Hematopoietic multipotent progenitor cell treated with erythropoietin and hydrocortisone succinate and interleukin-3 and kit ligand, for 17 days (in vitro differentiated cells): ENCODE measurements at regions not wholly inside any gene's neighbourhood (a gene's known extent, or its start where the extent isn't known, plus 50 kb on each side); places are given as distances from the start of the nearest gene placed in this dataset.
"Not testable (repeated sequence)": the region's sequence is repeated elsewhere in the genome, so short reads cannot be mapped to it uniquely, and the experiment has no call there.

Experiments
- DNase-seq: peaks from one replicate; pipeline ENCODE4 v3.0.0-alpha.2; 2015; ENCODE audit warnings: low spot score

DNA sequence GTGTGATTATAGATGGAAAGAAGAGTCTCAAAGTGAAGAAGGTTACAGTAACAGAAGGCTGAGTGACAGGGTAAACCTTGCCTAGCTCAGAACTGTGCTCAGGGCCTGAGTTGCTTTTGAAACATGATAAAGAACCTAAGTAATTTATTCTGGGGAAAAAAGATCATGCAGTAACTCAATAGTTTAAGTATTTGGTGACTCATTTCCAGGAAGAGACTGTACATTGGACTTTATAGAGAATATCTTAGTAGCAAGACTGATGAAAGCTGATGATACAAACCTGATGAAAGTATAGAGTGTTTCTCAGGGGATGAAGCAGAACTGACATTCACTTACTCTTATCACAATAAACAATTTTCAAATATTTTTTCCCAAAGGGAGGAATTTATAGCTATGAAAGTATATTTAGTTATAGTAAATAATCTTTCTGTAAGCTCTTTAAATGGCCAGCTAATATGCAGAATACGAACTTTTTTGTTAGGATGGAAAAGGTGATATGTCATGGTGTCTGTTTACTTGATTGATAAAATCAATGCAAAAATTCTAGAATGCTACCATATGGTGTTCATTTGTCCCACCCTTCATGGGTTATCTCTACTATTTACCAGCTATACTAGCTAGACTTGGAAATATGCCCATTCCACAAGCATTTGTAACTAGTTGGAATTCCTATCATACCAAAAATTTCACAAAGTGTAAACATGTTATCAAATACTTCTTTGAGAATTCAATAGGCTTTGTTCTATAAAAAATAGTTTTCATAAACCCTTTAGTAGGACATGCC lies 1265.5 kb upstream of the ACVR2A start:
- no peak for DNase-seq

GRCh38 chr2:146576339-146577111 lies 1268.3 kb upstream of the ACVR2A start:
- DNase-seq = no peak

DNA sequence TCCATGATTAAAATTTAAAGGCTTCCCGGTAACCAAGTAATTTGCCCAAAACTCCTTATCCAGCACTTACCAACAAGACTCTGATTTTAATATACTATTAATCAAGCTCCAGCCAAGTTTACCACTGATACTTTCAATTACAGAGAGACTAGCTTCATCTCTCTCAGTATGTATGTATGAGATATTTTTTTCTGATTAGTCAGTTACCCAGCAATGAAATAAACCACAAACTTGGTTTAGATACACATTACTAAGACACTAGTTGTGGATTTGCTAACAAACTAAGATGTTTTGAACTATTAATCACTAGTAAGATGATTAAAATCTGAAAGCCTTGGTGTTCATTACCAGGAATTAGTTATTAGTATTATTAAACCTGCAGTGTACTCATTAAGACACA lies 1272.2 kb upstream of the ACVR2A start:
- DNase-seq = no peak

DNA sequence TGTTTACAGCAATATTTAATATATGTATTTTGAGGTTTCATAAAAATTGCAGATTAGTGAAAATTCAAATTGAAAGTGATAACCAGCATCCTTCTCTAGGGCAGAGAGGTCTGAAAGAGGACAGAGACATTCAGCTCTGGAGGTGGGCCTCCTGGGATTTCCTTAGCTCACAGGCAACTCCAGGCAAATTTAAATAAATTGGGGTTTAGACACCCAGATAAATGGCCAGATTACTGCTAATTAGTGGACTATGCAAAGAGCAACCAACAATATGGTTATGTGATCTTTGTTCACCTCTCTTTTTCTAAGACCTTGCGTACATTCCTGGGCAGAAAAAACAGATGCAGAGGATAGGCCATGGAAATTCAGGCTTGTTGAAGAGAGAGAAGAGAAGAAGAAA lies 1282.8 kb upstream of the ACVR2A start:
- DNase-seq = no peak

DNA sequence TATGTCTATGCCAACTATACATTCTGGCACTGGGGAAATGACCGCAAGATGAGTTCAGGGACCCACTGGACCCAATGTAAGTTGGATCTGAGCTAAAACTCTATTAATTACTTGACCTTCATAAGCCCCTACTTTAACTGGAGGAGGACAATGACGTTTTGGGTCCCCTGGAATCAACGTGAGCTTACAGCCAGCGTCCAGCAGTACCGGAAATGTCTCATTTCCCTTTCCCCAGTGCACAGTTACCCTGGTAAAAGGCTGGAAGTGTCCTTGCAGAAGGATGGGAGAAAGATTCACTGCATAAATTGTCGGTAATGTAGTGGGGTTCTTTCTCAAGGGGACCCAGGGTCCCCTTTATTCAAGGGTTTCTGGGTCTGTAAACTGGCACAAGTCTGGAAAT lies 1297.6 kb upstream of the ACVR2A start:
- no peak for DNase-seq

GRCh38 chr2:146544701-146545100 lies 1300.1 kb upstream of the ACVR2A start:
- no peak for DNase-seq

- DNase-seq = no peak
Observed at GRCh38 chr2:146541896-146542295, 1302.9 kb upstream of the ACVR2A start.

DNA sequence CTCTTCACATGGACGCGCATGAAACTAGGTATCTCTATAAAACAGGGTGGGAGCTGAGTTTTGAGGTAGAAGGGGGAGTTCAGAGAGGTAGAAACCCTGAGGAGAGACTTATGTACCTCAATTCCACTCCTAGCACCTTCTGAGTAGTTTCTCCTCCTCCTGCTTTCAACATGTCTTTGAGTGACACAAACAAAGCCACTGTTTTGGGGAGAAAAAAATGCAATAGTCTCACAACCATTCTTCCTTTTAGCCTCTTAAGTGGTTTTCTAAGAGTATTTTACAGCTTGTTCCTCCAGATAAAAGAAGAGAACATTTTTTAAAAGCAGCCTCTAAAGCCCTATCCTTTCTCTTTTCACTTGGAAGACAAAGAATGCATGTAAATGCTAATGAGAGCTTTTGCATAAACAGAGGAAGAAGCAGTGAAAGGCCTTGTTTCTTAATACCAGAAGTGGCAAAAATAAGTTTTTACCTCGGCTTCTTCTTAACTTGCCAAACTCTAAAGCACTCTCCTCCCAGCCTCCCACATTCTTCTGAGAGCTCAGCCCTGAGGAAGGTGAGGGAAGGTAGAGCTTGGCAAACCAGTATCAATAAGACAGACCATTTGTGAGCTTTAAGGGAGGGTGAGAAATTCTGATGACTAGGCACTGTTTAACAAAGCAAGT lies 1304.4 kb upstream of the ACVR2A start:
- DNase-seq = no peak

DNA sequence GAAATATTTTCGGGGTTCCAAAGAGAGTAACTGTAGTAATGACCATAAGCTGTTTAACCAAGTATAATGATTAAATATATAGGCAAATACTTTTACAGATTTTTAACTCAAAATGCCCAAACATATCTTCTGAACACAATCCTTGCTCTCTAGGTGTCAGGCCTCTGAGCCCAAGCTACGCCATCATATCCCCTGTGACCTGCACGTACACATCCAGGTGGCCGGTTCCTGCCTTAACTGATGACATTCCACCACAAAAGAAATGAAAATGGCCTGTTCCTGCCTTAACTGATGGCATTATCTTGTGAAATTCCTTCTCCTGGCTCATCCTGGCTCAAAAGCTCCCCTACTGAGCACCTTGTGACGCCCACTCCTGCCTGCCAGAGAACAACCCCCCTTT lies 1305.1 kb upstream of the ACVR2A start:
- DNase-seq = not testable (repeated sequence)

DNA sequence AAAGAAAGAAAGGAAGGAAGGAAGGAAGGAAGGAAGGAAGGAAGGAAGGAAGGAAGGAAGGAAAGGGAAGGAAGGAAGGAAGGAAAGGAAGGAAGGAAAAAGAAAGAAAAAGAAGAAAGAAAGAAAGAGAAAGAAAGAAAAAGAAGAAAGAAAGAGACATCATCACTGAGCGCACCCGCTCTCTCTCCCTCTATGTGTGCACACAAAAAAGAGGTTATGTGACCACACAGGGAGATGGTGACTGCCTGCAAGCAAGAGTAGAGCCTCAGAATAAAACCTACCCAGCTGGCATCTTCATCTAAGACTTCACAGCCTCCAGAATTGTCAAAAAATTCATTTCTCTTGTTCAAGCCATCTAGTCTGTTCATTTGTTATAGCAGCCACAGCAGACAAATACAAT lies 1307.4 kb upstream of the ACVR2A start:
- DNase-seq = no peak

DNA sequence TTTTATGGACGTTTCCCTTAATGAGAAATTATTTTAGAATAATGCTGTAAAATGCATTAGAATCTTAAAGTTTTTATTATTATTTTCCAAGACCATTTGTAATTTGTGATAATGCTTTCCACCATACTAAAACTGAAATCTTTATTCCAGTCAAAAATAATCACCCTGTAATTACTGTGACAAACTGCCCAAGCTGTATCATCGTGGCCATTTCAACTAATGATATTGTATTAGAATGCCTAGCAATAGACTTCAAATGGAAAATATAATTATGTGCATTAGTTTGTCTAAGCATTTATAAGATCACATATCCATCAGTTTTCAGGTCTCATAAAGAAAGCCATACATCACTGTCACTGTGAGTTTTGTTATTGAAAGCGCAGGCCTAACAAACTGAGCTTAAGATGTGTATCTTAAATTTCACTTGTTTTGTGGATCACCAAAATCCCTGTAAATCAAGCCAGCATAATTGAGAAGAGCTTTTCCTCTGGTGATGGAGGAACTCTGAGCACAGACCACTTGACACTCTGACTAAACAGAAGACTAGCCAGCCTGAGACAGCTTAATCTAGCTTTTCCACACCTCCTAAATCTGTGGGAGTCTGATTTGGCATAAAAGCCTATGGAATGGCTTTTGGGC lies 1312.2 kb upstream of the ACVR2A start:
- DNase-seq = no peak

GRCh38 chr2:146532009-146532408 lies 1312.8 kb upstream of the ACVR2A start:
- no peak for DNase-seq

- no peak for DNase-seq
Observed at GRCh38 chr2:146530886-146531285, 1313.9 kb upstream of the ACVR2A start.

GRCh38 chr2:146527166-146527565 lies 1317.7 kb upstream of the ACVR2A start:
- DNase-seq = no peak

DNA sequence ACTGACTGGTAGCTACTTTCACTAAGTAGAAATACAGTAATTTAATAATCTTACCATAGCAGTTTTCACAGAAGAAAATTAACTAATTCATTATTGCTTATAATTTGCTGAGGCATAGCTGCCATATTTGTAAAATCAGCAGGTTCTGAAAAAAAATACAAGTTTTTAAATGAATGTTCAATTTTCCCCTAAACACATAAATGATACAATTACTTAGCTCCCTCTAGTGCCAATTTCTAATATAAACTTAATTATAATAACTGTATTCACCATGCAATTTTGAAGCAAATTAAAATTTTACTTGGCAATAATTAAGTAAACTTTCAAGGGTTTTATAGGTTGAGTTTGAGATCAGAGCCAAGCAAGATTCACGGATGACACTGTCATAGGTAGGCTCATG lies 1321.6 kb upstream of the ACVR2A start:
- DNase-seq = no peak

DNA sequence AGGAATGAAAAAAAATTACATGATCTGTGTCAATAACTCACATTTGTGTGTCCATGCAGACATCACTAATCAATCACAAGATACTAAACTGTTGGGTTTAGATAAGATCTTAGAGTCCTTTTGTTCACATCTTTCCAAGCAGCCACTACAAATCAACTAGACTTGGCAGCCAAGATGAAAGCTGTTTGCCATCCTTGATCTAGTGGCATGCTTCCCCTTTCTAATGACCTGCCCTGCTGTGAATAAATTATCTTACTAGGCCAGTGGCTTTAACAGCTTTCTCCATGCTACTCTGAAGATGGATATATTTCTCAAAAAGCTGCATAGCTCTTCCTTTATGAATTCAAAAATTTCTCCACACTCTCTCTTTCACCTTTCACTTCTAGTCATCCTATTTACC lies 1338.0 kb upstream of the ACVR2A start:
- no peak for DNase-seq

DNA sequence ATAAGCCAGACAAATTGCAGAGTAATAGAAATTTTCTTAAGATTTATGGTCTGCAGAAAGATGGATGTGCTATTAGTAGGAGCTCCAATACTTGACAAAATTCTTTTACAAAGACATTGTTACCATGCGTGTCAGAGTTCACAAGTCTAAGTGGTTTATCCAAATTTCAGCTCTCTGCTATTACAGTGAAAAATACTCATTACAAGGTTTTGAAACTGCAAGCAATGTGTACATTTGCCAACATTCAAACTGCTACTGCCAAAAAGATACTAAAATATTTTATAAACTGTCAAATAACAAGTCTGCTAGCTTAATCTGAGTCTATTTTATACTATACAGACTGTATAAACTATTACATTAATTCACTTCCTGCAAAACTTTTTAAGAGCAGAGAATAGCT lies 1341.5 kb upstream of the ACVR2A start:
- no peak for DNase-seq

- DNase-seq = no peak
Observed at GRCh38 chr2:146496248-146496647, 1348.6 kb upstream of the ACVR2A start.

GRCh38 chr2:146489386-146489785 lies 1355.4 kb upstream of the ACVR2A start:
- no peak for DNase-seq

DNA sequence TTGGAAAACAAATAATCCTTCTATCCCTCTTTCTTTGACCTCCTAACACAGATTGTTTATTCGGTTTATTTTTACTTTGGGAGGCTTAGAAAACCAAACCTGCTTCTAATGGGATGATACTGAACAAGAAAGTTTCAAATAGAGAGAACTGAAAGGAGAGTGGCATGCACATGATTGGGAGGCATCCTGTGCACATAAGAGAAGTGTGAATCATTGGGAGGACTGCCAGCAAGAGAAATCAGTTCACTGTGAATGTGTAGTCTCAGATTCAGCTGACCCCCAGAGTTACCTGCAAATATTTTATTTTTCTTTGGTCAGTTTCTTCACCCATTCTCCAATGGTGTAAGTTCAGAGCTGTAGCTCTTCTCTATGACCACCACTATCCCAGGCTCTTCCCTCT lies 1363.2 kb upstream of the ACVR2A start:
- DNase-seq = no peak

DNA sequence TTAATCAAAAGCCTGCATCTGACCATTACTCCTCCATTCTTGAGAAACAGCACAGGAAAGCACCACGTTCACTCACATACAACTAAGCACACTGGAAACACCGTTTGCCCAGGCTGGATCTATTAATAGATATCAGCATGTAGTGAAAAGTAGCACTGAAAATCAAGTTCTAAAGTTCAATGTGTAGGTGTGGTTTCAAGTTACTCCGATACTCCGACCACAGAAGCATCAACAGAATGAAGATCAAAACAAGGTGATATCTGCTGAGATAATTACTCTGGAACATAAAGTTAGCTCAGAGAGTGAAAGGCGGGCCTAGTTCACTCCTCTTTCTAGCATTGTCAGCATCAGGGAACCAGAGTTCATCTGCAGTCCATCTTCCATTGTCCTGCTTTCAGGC lies 1367.4 kb upstream of the ACVR2A start:
- no peak for DNase-seq

DNA sequence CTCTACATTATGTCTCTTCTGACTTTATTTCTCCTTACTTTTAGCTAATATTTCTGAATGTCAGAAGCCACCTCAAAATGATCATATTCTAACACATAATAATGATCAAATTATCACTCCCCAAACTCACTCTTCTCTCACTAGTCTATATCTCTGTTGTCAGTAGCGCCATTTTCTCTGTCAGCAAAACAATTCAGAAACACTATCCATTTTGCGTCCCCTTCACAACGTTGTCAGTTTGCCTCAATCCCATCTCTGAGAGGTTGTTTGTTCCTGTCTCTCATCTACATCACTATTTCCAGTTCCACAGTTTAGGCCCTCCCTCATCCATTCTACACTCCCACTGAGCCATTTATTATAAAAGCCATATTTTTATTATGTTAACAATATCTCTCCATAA lies 1376.3 kb upstream of the ACVR2A start:
- DNase-seq = no peak

DNA sequence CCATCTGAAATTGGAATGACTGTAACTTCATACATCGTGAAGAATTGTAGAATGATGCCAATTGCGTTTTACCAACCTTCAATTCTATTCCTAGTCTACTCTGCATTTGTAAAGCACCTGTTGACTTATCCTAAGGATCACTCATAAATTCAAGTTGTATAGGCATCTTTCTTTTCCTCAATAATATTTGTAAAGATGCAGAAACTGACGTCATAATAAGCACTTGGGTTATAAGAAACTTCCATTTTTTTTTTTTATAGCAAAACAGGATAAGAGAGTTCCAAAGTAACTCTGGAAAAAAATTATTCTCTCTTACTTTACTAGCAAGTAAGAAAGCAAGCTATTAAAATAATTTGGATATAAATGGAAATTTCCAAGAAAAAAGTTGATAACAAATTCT lies 1377.4 kb upstream of the ACVR2A start:
- DNase-seq = no peak
